T-helper 17 cell (primary cell): ENCODE measurements at regions not wholly inside any gene's neighbourhood (a gene's known extent, or its start where the extent isn't known, plus 50 kb on each side); places are given as distances from the start of the nearest gene placed in this dataset.

Experiments
- ATAC-seq: fragments of 150-1000 bp; cut with Tn5 transposase; 2 replicates; pipeline ENCODE4 v1.10.0; 2021; ENCODE audit warnings: mild to moderate bottlenecking, moderate library complexity
- DNase-seq, 3 donors: peaks; one replicate each; pipeline versions ENCODE4 v3.0.0 to v3.0.0-alpha.2; 2020 to 2021
- H3K9me3 ChIP-seq: one replicate; pipeline ENCODE4 v1.7.0; 2013; ENCODE audit warnings: low read length, mild to moderate bottlenecking; ENCODE audit not compliant: control insufficient read depth, poor library complexity, severe bottlenecking
- H3K27ac Mint-ChIP-seq: one replicate; pipeline ENCODE4 v1.8.0; 2022; ENCODE audit warnings: mild to moderate bottlenecking, moderate library complexity, mixed read lengths
- H3K27me3 Mint-ChIP-seq: one replicate; pipeline ENCODE4 v1.8.0; 2022; ENCODE audit warnings: mixed read lengths
- H3K36me3 Mint-ChIP-seq: one replicate; pipeline ENCODE4 v1.8.0; 2022; ENCODE audit warnings: low read depth, mixed read lengths
- H3K4me1 Mint-ChIP-seq: one replicate; pipeline ENCODE4 v1.8.0; 2022; ENCODE audit warnings: mild to moderate bottlenecking, mixed read lengths
- H3K4me3 Mint-ChIP-seq: one replicate; pipeline ENCODE4 v1.8.0; 2022; ENCODE audit warnings: mild to moderate bottlenecking, moderate library complexity, mixed read lengths

- Mint-ChIP-seq H3K4me3 (no peak overlapping the region), H3K4me1 (no peaks in the 10 kb centered on the region), H3K36me3 (no peaks in the 10 kb centered on the region), H3K27me3 (peaks cover 30% of the 10 kb centered on the region), H3K27ac (no peak overlapping the region)
- no peak for ATAC-seq
- no peak for DNase-seq
- H3K9me3 ChIP-seq: no peaks in the 10 kb centered on the region
These were observed 473.7 kb upstream of the DAB1 start for GRCh38 chr1:57897581-57897980.

DNA sequence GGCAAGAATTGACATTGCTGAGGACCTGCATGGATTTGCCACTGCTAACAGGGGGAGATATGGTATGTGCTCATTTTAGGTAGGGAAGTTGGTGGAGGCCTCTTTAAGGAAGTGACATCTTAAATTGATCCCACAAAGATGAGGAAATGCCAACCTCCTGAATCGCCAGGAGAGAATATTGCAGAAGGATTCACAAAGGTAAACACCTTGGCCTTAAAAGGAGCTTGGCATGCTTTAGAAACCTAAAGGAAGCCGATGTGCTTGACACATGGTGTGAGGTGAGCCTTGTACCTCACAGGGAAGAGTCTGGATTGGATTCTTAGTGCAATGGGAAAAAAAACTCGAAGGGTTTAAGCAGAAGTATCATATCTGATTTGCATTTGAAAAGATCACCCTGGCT, 470.5 kb upstream of the DAB1 start:
- ATAC-seq (no peak), DNase-seq (no peak)
- Mint-ChIP-seq H3K27ac (no peak overlapping the region), H3K36me3 (no peaks in the 10 kb centered on the region), H3K4me3 (no peak overlapping the region), H3K27me3 (peaks cover 30% of the 10 kb centered on the region), H3K4me1 (no peaks in the 10 kb centered on the region)
- H3K9me3 ChIP-seq: no peaks in the 10 kb centered on the region

DNA sequence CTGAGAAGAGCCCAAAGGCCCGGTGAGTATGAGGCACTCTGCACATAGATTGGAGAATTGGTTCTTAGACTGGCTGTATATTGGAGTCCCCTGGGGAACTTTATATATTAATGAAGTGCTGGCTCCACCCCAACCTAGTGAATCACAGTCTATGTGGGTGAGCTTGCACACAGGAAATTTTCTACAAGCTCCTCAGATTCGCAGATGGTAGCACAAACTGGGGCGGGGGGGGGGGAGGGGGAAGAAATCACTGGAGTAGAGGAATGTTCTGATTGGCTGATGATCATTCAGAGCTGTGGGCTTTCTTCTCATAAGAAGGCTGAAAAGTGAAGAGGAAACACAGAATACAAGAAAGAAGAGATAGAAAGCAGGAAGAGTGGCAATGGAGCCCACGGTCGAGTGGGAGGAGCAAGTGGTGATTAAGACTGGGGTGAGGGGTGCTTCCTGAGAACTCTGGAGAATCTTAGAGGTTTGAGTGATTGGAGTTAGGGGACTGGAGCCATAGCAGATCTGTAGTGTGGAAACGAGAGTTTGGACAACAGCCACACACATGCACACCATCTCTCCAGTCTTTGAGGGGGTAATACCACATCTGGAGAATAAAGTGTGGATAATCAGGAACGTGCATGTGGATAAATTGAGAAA, 465.9 kb upstream of the DAB1 start:
- DNase-seq (no peak), ATAC-seq (no peak)
- Mint-ChIP-seq H3K36me3 (no peaks in the 10 kb centered on the region), H3K4me3 (no peak overlapping the region), H3K4me1 (no peaks in the 10 kb centered on the region), H3K27ac (no peak overlapping the region), H3K27me3 (peaks cover 30% of the 10 kb centered on the region)
- no peaks in the 10 kb centered on the region for H3K9me3 ChIP-seq

GRCh38 chr1:57887964-57888491, 464.2 kb upstream of the DAB1 start:
- Mint-ChIP-seq H3K4me1 (no peaks in the 10 kb centered on the region), H3K27ac (no peak overlapping the region), H3K4me3 (no peak overlapping the region), H3K27me3 (peaks cover 14% of the 10 kb centered on the region), H3K36me3 (no peaks in the 10 kb centered on the region)
- ATAC-seq: no peak
- no peak for DNase-seq
- H3K9me3 ChIP-seq: no peaks in the 10 kb centered on the region

GRCh38 chr1:57886376-57886775, 462.5 kb upstream of the DAB1 start:
- Mint-ChIP-seq H3K27ac (no peak overlapping the region), H3K4me3 (no peak overlapping the region), H3K27me3 (peaks cover 18% of the 10 kb centered on the region), H3K36me3 (no peaks in the 10 kb centered on the region), H3K4me1 (no peaks in the 10 kb centered on the region)
- ATAC-seq (no peak), DNase-seq (no peak)
- no peaks in the 10 kb centered on the region for H3K9me3 ChIP-seq

DNA sequence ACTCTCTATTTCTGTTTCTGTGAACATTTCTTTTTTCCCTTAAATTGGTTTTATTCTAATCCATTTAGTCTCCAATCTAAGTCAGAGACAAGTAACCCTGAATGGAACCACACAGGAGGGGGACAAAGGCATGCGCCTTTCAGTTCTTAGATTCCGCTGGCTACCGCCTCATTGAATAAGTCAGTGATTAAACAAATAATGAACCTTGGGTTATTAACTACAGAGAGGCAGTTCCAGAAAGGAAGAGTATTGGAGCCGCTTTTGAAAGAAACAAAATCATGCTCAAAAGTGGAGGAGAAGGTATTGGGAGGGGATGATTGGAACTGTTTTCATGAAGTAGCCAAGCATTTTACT, 459.8 kb upstream of the DAB1 start:
- no peaks in the 10 kb centered on the region for H3K9me3 ChIP-seq
- H3K27ac Mint-ChIP-seq: no peak overlapping the region
- DNase-seq: no peak
- no peak for ATAC-seq
- H3K36me3 Mint-ChIP-seq: no peaks in the 10 kb centered on the region
- no peak overlapping the region for H3K4me3 Mint-ChIP-seq
- no peaks in the 10 kb centered on the region for H3K4me1 Mint-ChIP-seq
- peaks cover 29% of the 10 kb centered on the region for H3K27me3 Mint-ChIP-seq

- Mint-ChIP-seq H3K27me3 (peaks cover 30% of the 10 kb centered on the region), H3K4me3 (no peak overlapping the region), H3K27ac (no peak overlapping the region), H3K36me3 (no peaks in the 10 kb centered on the region), H3K4me1 (no peaks in the 10 kb centered on the region)
- ATAC-seq (no peak), DNase-seq (no peak)
- no peaks in the 10 kb centered on the region for H3K9me3 ChIP-seq
These were observed 459.2 kb upstream of the DAB1 start for GRCh38 chr1:57882934-57883641.

DNA sequence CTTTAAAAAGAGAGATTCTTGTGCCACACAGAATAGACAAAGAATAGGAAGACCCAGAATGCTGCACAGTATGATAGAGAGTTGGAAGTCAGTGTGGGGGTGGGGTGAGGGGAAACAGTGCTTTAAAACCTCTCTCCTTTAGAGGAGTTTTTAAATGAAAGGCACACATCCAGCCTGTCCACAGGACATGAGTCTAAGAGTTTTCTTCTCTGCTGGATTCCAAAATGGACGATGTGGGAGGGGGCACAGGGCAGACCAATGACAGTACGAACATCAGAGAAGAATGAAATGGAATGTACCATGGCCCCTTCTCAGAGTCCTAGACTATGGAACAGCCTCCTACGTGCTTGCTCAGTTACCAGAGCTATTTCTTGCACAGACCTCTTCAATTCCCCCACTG, 458.2 kb upstream of the DAB1 start:
- Mint-ChIP-seq H3K27ac (no peak overlapping the region), H3K4me3 (no peak overlapping the region), H3K4me1 (no peaks in the 10 kb centered on the region)

DNA sequence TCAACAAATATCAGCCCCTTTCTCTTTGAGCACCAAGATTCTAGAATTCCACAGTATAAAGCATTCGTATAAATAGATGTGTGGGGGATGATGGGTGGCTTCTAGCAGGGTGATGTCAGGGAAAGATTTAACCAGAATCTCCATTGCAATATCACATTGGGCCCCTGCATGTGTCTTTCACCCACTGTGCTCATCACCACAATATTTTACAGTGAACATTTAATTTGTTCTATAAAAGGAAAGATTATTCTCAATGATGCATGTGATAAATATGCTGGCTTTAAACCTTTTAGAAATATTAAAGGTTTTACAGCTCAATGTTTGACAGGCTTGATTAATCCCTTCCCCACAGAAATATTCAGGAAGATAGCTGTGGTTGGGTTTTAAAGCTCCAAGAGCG, 457.8 kb upstream of the DAB1 start:
- H3K4me3 Mint-ChIP-seq: no peak overlapping the region
- H3K4me1 Mint-ChIP-seq: no peaks in the 10 kb centered on the region
- H3K36me3 Mint-ChIP-seq: no peaks in the 10 kb centered on the region
- no peak for ATAC-seq
- no peak for DNase-seq
- peaks cover 21% of the 10 kb centered on the region for H3K27me3 Mint-ChIP-seq
- no peak overlapping the region for H3K27ac Mint-ChIP-seq
- H3K9me3 ChIP-seq: no peaks in the 10 kb centered on the region

More for the DNA sequence above, 458.2 kb upstream of the DAB1 start:
- H3K27me3 Mint-ChIP-seq: peaks cover 25% of the 10 kb centered on the region
- DNase-seq (no peak), ATAC-seq (no peak)
- H3K9me3 ChIP-seq: no peaks in the 10 kb centered on the region
- H3K36me3 Mint-ChIP-seq: no peaks in the 10 kb centered on the region

GRCh38 chr1:57879700-57880099, 455.8 kb upstream of the DAB1 start:
- no peaks in the 10 kb centered on the region for H3K36me3 Mint-ChIP-seq
- H3K4me1 Mint-ChIP-seq: no peaks in the 10 kb centered on the region
- no peaks in the 10 kb centered on the region for H3K9me3 ChIP-seq
- DNase-seq: no peak
- H3K27ac Mint-ChIP-seq: no peak overlapping the region
- ATAC-seq: no peak
- H3K27me3 Mint-ChIP-seq: peaks cover 20% of the 10 kb centered on the region
- no peak overlapping the region for H3K4me3 Mint-ChIP-seq

GRCh38 chr1:57874418-57874877, 450.6 kb upstream of the DAB1 start:
- H3K27me3 Mint-ChIP-seq: peaks cover 9% of the 10 kb centered on the region
- H3K4me1 Mint-ChIP-seq: no peaks in the 10 kb centered on the region
- no peak overlapping the region for H3K27ac Mint-ChIP-seq
- no peaks in the 10 kb centered on the region for H3K36me3 Mint-ChIP-seq
- no peak overlapping the region for H3K4me3 Mint-ChIP-seq
- no peaks in the 10 kb centered on the region for H3K9me3 ChIP-seq
- ATAC-seq (no peak), DNase-seq (no peak)

- H3K27ac Mint-ChIP-seq: no peak overlapping the region
- H3K36me3 Mint-ChIP-seq: no peaks in the 10 kb centered on the region
- ATAC-seq (no peak), DNase-seq (no peak)
- H3K9me3 ChIP-seq: no peaks in the 10 kb centered on the region
- H3K4me1 Mint-ChIP-seq: no peaks in the 10 kb centered on the region
- H3K27me3 Mint-ChIP-seq: no peaks in the 10 kb centered on the region
- H3K4me3 Mint-ChIP-seq: no peak overlapping the region
These were observed 449.1 kb upstream of the DAB1 start for GRCh38 chr1:57872913-57873312.

GRCh38 chr1:57868908-57869307, 445.0 kb upstream of the DAB1 start:
- Mint-ChIP-seq H3K27ac (no peak overlapping the region), H3K4me3 (no peak overlapping the region), H3K4me1 (no peaks in the 10 kb centered on the region), H3K27me3 (no peaks in the 10 kb centered on the region), H3K36me3 (no peaks in the 10 kb centered on the region)
- H3K9me3 ChIP-seq: no peaks in the 10 kb centered on the region
- ATAC-seq (no peak), DNase-seq (no peak)

DNA sequence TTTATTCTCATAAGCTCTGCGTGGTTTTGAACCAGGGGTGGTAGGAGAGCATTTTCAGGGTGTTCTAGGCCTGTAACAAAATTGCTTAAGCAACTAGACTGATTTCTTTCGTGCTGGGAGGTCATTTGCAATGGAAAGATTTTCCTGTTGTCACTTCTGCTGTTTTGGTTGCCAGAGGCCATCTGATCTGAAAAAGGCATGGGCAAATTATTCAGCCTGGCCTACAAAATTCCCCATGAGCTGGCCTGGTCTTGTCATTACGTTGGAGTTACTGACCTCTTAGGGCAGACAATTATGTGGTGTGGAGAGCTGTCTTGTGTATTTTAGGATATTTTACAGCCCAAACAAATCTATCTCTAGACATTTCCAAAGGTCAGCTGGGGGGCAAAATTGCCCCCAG, 444.4 kb upstream of the DAB1 start:
- ATAC-seq (no peak), DNase-seq (no peak)
- Mint-ChIP-seq H3K27me3 (no peaks in the 10 kb centered on the region), H3K4me3 (no peak overlapping the region), H3K27ac (no peak overlapping the region), H3K4me1 (no peaks in the 10 kb centered on the region), H3K36me3 (no peaks in the 10 kb centered on the region)
- H3K9me3 ChIP-seq: no peaks in the 10 kb centered on the region
